ENCODE measurements at regions not wholly inside any gene's neighbourhood (a gene's known extent, or its start where the extent isn't known, plus 50 kb on each side); places are given as distances from the start of the nearest gene placed in this dataset.

- TF ChIP-seq CTCF (conservative IDR thresholded peaks at IDR 0.05; ENCODE audit: low read depth in 2 of 2) (no peak), EZH2 (IDR thresholded peaks at IDR 0.05; ENCODE audit: low read depth, unreplicated experiment) (no peak), ETS1 (IDR thresholded peaks at IDR 0.05) (no peak), ZNF462 (CRISPR knock-in tag; IDR thresholded peaks at IDR 0.05) (no peak), STAT1 (IDR thresholded peaks at IDR 0.05; ENCODE audit: unreplicated experiment) (no peak), REST (IDR thresholded peaks at IDR 0.05; ENCODE audit: unreplicated experiment) (no peak), JUNB (IDR thresholded peaks at IDR 0.05; ENCODE audit: unreplicated experiment) (no peak), POLR2AphosphoS5 (IDR thresholded peaks at IDR 0.05; ENCODE audit: low read depth) (no peak)
Observed at GRCh38 chr9:118121361-118121760, 417.2 kb downstream of the TLR4 start.

Measured in GM23338 (cell line).